Mucosa of descending colon (tissue), 3 donors: ENCODE measurements at regions not wholly inside any gene's neighbourhood (a gene's known extent, or its start where the extent isn't known, plus 50 kb on each side); places are given as distances from the start of the nearest gene placed in this dataset.
A peak's percentile ranks its signal among the peaks of the same experiment; 100 is the strongest.

ENCODE experiments used
- ATAC-seq: fragments of 200-7000 bp; cut with Tn5 transposase; one replicate; pipeline ENCODE4 v1.9.1; 2020; ENCODE audit warnings: mild to moderate bottlenecking, moderate library complexity
- DNase-seq, 3 donors: peaks; one replicate each; pipeline ENCODE4 v3.0.0-alpha.2; 2020
- H3K36me3 ChIP-seq: fragments of 200-600 bp; one replicate; pipeline ENCODE4 v1.8.0; 2021; ENCODE audit warnings: low read depth, mild to moderate bottlenecking
- H3K4me1 ChIP-seq: fragments of 200-600 bp; one replicate; pipeline ENCODE4 v1.8.0; 2021; ENCODE audit warnings: low read depth, mild to moderate bottlenecking
- H3K4me3 ChIP-seq: fragments of 200-600 bp; one replicate; pipeline ENCODE4 v1.8.0; 2021; ENCODE audit warnings: mild to moderate bottlenecking
- H3K9me3 ChIP-seq: fragments of 200-600 bp; one replicate; pipeline ENCODE4 v1.8.0; 2021; ENCODE audit warnings: mild to moderate bottlenecking
- intact Hi-C, 2 donors: fragments of 100-400 bp; cut with DNase I in 1 of 2; cut with micrococcal nuclease in 1 of 2; formaldehyde crosslinking; loops; one replicate each; pipeline versions ENCODE4 v1.11.0 to v1.11.1; 2022; cut with DNase I, micrococcal nuclease
- TF ChIP-seq, protein P1 (sequence below): fragments of 200-600 bp; IDR thresholded peaks from one replicate; pipeline ENCODE4 v1.8.0; 2022; ENCODE audit warnings: antibody characterized with exemption, mild to moderate bottlenecking
- donor health status: DM: no; HTN: no; CAD: no; lungs with moderate emphysema.
- donor health status: DM: no; HTN: no; CAD: no.
- donor health status: DM: no; HTN: yes; CAD: no.

DNA sequence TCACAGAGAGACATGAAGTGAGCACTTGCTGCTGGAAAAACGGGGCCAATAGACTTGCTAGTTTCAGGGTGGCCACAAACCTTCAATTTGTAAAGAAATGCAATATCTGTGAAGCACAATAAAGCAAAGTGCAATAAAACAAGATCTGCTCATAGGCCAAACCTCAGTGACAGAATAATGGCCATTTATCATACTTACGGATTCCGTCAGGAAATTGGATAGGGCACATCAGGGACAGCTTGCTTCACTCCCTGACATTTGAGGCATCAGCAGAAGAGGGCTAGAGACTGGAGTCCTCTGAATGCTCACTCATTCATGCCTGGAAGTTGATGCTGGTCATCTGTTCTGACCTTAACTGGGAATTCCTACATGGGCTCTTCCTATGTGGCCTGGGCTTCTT, 165.5 kb upstream of the OPRM1 start:
- TF ChIP-seq, protein P1, sequence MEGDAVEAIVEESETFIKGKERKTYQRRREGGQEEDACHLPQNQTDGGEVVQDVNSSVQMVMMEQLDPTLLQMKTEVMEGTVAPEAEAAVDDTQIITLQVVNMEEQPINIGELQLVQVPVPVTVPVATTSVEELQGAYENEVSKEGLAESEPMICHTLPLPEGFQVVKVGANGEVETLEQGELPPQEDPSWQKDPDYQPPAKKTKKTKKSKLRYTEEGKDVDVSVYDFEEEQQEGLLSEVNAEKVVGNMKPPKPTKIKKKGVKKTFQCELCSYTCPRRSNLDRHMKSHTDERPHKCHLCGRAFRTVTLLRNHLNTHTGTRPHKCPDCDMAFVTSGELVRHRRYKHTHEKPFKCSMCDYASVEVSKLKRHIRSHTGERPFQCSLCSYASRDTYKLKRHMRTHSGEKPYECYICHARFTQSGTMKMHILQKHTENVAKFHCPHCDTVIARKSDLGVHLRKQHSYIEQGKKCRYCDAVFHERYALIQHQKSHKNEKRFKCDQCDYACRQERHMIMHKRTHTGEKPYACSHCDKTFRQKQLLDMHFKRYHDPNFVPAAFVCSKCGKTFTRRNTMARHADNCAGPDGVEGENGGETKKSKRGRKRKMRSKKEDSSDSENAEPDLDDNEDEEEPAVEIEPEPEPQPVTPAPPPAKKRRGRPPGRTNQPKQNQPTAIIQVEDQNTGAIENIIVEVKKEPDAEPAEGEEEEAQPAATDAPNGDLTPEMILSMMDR = no peak
- no peak for ATAC-seq
- H3K4me3 ChIP-seq = no peak overlapping the region

DNA sequence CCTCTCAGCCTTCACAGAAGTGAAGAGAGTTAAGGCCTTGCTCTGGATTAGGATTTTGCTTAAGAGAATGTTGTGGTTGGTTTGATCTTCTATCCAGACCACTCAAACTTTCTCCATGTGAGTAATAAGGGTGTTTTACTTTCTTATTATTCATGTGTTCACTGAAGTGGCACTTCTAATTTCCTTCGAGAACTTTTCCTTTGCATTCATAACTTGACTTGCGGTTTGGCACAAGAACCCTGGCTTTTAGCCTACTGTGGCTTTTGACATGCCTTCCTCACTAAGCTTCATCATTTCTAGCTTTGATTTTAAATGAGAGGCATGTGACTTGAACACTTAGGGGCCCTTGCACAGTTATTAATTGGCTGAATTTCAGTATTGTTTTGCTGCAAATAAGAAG, 166.1 kb upstream of the OPRM1 start:
- Histone ChIP-seq H3K36me3 (no peaks in the 10 kb centered on the region), H3K4me3 (no peak overlapping the region), H3K9me3 (no peaks in the 10 kb centered on the region), H3K4me1 (no peaks in the 10 kb centered on the region)
- TF ChIP-seq, protein P1 = no peak
- DNase-seq = no peak
- ATAC-seq = no peak
- intact Hi-C loops = no loop called here

More for the DNA sequence above, 165.5 kb upstream of the OPRM1 start:
- Histone ChIP-seq H3K36me3 (no peaks in the 10 kb centered on the region), H3K9me3 (no peaks in the 10 kb centered on the region), H3K4me1 (no peaks in the 10 kb centered on the region)
- intact Hi-C loops = no loop called here
- no peak for DNase-seq

DNA sequence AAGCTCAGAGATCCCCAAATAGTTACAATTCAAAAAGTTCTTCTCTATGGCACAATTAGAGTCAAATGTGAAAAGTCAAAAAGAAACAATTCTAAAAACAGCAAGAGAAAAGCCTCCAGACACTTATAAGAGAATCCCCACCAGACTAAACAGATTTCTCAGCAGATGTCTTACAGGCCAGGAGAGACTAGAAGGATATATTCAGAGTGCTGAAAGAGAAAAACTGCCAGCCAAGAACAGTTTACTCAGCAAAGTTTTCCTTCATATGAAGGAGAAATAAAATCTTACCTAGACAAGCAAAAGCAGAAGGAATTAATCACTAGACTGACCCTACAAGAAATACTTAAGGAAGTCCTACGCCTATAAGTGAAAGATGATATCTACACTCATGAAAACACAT, 176.1 kb upstream of the OPRM1 start:
- intact Hi-C loops = no loop called here
- Histone ChIP-seq H3K4me1 (no peaks in the 10 kb centered on the region), H3K9me3 (no peaks in the 10 kb centered on the region), H3K36me3 (no peaks in the 10 kb centered on the region), H3K4me3 (no peak overlapping the region)
- ATAC-seq (no peak), DNase-seq (no peak)
- TF ChIP-seq, protein P1 = no peak

DNA sequence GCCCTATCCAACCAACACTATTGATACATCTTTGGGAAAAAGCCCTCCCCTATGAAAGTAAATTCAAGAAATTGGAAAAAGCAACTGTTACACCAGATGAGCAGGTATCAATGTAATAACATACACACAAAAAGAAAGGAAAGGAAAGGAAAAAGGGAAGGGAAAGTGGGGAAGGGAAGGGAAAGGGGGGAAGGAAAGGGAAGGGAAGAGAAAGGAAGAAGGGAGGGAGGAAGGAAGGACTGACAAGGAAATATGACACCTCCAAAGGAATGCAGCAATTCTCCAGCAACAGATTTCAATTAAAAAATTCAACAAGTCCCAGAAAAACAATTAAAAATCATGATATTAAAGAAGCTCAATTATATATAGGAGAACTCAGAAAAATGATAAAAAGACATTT, 176.9 kb upstream of the OPRM1 start:
- TF ChIP-seq, protein P1 = no peak
- intact Hi-C loops = no loop called here
- DNase-seq (no peak), ATAC-seq (no peak)
- Histone ChIP-seq H3K4me3 (no peak overlapping the region), H3K9me3 (no peaks in the 10 kb centered on the region), H3K36me3 (no peaks in the 10 kb centered on the region), H3K4me1 (no peaks in the 10 kb centered on the region)

DNA sequence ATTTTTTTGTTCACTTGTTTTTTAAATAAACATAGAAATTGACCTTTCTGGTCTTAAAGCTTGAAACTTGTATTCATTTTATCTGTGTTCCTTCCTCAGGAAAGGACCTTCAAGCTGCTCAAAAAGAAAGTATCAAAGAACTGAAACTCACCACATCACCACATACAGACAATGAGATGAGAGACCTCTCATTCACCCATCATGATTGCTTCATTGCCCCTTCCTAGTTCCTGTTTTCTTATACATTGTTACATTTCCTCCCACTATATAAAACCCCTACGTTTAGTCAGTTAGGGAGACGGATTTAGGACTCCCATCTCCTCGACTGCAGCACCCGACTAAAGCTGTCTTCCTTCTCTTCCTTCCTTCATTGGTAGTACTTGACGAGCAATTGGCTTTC, 180.5 kb upstream of the OPRM1 start:
- intact Hi-C loops = no loop called here
- H3K9me3 ChIP-seq = no peaks in the 10 kb centered on the region
- DNase-seq (no peak), ATAC-seq (no peak)
- H3K4me3 ChIP-seq = no peak overlapping the region
- TF ChIP-seq, protein P1 = no peak
- H3K36me3 ChIP-seq = no peaks in the 10 kb centered on the region
- H3K4me1 ChIP-seq = no peaks in the 10 kb centered on the region

DNA sequence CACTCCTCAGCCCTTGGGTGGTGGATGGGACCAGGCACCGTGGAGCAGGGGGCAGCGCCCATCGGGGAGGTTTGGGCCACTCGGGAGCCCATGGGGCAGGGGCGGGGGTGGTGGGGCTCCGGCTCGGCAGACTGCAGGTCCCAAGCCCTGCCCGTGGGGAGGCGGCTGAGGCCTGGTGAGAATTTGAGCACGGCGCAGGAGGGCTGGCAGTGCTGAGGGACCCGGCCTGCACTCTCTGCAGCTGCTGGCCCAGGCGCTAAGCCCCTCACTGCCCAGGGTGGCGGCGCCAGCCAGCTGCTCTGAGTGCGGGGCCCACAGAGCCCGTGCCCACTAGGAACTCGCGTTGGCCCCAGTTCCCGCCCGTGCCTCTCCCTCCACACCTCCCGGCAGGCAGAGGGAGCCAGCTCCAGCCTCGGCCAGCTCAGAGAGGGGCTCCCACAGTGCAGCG, 182.1 kb upstream of the OPRM1 start:
- Histone ChIP-seq H3K36me3 (no peaks in the 10 kb centered on the region), H3K4me1 (no peaks in the 10 kb centered on the region), H3K9me3 (no peaks in the 10 kb centered on the region), H3K4me3 (no peak overlapping the region)
- DNase-seq (peak in 1 of 3 donors; percentile 43), ATAC-seq (no peak)
- intact Hi-C loops = no loop called here
- TF ChIP-seq, protein P1 = no peak
